Gastroesophageal sphincter (tissue), 4 donors: ENCODE measurements at regions not wholly inside any gene's neighbourhood (a gene's known extent, or its start where the extent isn't known, plus 50 kb on each side); places are given as distances from the start of the nearest gene placed in this dataset.

Experiments used
- ATAC-seq: fragments of 150-250 bp; one replicate; pipeline ENCODE4 v1.9.1; 2016; ENCODE audit warnings: mild to moderate bottlenecking, moderate library complexity
- H3K27ac ChIP-seq, 4 donors: fragments of 200-600 bp; sonication (generic) in 3 of 4; 1 replicate in 3 of 4; 2 replicates in 1 of 4; pipeline ENCODE4 v1.5.1; 2016 to 2019
- H3K27me3 ChIP-seq: fragments of 200-600 bp; sonication (generic); one replicate; pipeline ENCODE4 v1.5.1; 2019
- H3K36me3 ChIP-seq, 2 donors: fragments of 200-600 bp; sonication (generic); one replicate each; pipeline ENCODE4 v1.5.1; 2019; ENCODE audit warnings: control low read depth in 1 of 2
- H3K4me1 ChIP-seq, 3 donors: fragments of 200-600 bp; sonication (generic); 1 replicate in 2 of 3; 2 replicates in 1 of 3; pipeline ENCODE4 v1.5.1; 2016 to 2019; ENCODE audit warnings: control low read depth in 2 of 3
- H3K4me3 ChIP-seq, 2 donors: fragments of 200-600 bp; sonication (generic); one replicate each; pipeline ENCODE4 v1.5.1; 2019; ENCODE audit warnings: mild to moderate bottlenecking in 1 of 2, moderate library complexity in 1 of 2
- H3K9me3 ChIP-seq, 3 donors: fragments of 200-600 bp; sonication (generic); one replicate each; pipeline ENCODE4 v1.5.1; 2017 to 2019; ENCODE audit warnings: control low read depth in 2 of 3
- EP300 ChIP-seq: sonication (generic); formaldehyde crosslinking; IDR thresholded peaks from one replicate; pipeline ENCODE4 v1.6.1; 2017; ENCODE audit warnings: antibody characterized with exemption, mild to moderate bottlenecking
- POLR2A ChIP-seq, 2 donors: fragments of 450-650 bp; IDR thresholded peaks; one replicate each; pipeline ENCODE4 v1.6.1; 2017; ENCODE audit warnings: antibody characterized with exemption in 2 of 2, mild to moderate bottlenecking in 2 of 2, moderate library complexity in 1 of 2
- POLR2AphosphoS5 ChIP-seq: sonication (generic); formaldehyde crosslinking; IDR thresholded peaks from one replicate; pipeline ENCODE4 v1.6.1; 2017; ENCODE audit warnings: antibody characterized with exemption
- WGBS, 2 donors: methylation state at CpG; one replicate each; pipeline ENCODE4 v1.1.5; 2018; ENCODE audit warnings: low coverage in 1 of 2; 5-methylcytosine and 5-hydroxymethylcytosine counted together
- TF ChIP-seq, protein P1 (sequence below), 4 experiments: fragments of 200-600 bp in 2 of 4; fragments of 450-650 bp in 2 of 4; sonication (generic) in 1 of 4; IDR thresholded peaks; one replicate each; pipeline ENCODE4 v1.5.1; 2017 to 2019; ENCODE audit warnings: antibody characterized with exemption in 4 of 4, mild to moderate bottlenecking in 2 of 4, moderate library complexity in 2 of 4

DNA sequence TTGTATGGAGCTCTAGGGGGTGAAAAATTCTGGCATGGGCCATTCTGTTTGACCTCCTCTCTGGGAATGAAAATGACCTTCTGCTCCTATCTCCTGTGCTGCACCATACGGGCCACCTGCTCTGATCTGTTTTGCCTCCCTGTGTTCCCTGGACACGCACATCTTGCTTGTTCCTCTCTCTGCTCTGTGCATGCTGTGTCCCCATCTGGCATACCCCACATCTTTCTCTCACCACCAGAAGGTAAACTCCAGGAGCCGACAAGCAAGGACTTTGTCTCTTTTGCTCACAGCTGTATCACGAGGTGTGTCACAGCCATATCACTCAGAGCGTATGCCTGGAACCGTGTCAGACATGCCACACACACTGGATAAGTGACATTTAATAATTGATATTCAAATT, 208.4 kb upstream of the DTNBP1 start:
- 89 to 90% methylated on average over 2 to 6 of the region's 6 CpGs for WGBS, 2 donors
- H3K4me1 ChIP-seq, result no peaks in the 10 kb centered on the region
- no peaks in the 10 kb centered on the region for H3K36me3 ChIP-seq
- H3K9me3 ChIP-seq, result no peaks in the 10 kb centered on the region
- no peaks in the 10 kb centered on the region for H3K27me3 ChIP-seq
- no peak for TF ChIP-seq EP300
- TF ChIP-seq POLR2A (IDR thresholded peaks at IDR 0.05), result no peak
- TF ChIP-seq POLR2AphosphoS5, result no peak
- TF ChIP-seq, protein P1, sequence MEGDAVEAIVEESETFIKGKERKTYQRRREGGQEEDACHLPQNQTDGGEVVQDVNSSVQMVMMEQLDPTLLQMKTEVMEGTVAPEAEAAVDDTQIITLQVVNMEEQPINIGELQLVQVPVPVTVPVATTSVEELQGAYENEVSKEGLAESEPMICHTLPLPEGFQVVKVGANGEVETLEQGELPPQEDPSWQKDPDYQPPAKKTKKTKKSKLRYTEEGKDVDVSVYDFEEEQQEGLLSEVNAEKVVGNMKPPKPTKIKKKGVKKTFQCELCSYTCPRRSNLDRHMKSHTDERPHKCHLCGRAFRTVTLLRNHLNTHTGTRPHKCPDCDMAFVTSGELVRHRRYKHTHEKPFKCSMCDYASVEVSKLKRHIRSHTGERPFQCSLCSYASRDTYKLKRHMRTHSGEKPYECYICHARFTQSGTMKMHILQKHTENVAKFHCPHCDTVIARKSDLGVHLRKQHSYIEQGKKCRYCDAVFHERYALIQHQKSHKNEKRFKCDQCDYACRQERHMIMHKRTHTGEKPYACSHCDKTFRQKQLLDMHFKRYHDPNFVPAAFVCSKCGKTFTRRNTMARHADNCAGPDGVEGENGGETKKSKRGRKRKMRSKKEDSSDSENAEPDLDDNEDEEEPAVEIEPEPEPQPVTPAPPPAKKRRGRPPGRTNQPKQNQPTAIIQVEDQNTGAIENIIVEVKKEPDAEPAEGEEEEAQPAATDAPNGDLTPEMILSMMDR (IDR thresholded peaks at IDR 0.05), result no peak
- no peak overlapping the region for H3K27ac ChIP-seq
- no peak overlapping the region for H3K4me3 ChIP-seq
- ATAC-seq, result no peak

DNA sequence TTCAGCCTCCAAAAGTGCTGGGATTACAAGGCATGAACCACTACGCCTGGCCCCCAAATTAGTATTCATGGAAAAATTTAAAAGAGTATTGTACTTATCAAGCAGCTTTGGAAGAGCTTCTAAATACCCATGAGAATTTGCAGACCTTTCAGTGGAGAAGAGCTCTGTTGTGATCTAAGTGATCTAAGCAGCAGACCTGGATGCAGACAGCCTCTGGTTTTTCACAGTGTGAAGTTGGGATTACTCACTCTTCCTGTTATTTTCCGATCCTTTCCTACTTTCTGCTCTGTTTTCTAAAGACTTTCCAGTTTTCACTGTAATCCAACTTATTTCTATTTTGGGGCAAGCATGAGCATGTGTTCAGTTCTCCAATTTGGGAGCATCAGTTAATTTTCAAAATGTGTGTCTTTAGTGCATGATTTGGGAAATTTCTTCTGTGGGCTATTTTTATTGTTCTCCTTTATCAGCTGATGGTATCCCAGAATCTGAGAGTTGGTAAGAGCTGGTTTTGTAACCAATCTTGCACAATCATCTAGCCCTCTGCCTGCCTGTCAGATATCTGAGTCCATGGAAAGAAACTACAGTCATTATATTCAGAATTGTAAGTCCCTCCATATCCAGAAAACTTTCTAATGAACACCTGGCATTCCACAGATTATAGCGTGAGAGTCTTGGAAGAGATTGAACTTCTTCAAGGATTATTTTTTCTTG, 207.7 kb upstream of the DTNBP1 start:
- Histone ChIP-seq H3K36me3 (no peaks in the 10 kb centered on the region), H3K9me3 (no peaks in the 10 kb centered on the region), H3K27ac (peak overlapping the region in 2 of 4 donors; percentile 14 to 27), H3K4me1 (no peaks in the 10 kb centered on the region), H3K27me3 (no peaks in the 10 kb centered on the region), H3K4me3 (no peak overlapping the region)
- WGBS, 2 donors, result 58 to 84% methylated on average over 2 to 3 of the region's 3 CpGs
- TF ChIP-seq POLR2AphosphoS5, result no peak
- TF ChIP-seq, protein P1 (IDR thresholded peaks at IDR 0.05), result no peak
- TF ChIP-seq EP300, result no peak
- no peak for TF ChIP-seq POLR2A (IDR thresholded peaks at IDR 0.05)
- ATAC-seq, result peak; percentile 53

DNA sequence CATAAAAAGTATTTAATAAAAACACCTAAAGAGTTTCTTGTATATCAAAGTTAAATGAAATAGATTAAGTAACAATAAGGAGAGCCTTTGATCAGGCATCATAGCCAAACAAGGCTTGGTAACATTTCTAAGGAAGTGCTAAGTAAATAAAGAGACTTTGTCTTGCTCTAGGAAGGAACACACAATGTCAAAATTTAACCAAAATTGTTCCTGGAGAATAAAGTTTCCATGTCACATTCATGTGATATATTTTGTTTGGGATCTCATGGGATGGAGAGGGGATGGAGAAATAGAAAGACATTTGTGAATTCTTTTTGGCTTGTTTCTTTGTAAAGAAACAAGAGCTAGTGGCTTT, 201.9 kb upstream of the DTNBP1 start:
- no peak for ATAC-seq
- Histone ChIP-seq H3K27ac (no peak overlapping the region), H3K9me3 (no peaks in the 10 kb centered on the region), H3K4me1 (no peaks in the 10 kb centered on the region), H3K27me3 (no peaks in the 10 kb centered on the region), H3K4me3 (no peak overlapping the region), H3K36me3 (no peaks in the 10 kb centered on the region)
- TF ChIP-seq POLR2AphosphoS5 (no peak), POLR2A (IDR thresholded peaks at IDR 0.05) (no peak), EP300 (no peak)
- TF ChIP-seq, protein P1 (IDR thresholded peaks at IDR 0.05), result no peak

DNA sequence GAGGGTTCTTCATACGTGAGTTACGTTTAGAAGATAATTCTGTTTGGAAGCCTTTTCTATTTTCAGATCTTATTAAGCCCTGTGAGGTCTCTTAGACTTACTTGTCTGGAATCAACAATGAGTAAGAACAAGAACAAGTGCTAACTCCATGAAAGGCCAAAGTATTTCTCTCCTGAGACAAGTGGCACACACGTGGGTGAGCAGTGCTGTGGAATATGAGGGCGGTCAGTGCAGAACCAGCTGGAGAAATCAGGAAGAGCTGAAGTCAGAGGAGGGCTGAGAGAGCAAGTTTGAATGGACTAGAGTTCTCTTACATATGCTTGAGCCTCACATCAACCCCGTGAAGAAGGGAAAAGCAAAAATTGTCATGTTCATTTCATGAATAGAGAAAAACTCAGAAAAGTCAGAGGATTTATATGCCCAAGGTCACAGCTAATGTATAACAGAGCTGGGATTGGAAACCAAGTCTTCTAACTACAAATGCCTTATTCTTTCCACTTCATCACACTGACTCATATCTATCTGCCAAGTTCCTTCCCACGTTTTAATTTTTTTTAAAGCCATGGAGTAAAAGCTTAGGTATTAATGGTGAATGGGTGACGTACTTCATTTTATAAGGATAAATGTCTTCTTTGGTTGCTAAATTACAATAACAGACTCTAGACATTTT, 201.3 kb upstream of the DTNBP1 start:
- no peak overlapping the region for H3K4me3 ChIP-seq
- H3K36me3 ChIP-seq, result no peaks in the 10 kb centered on the region
- no peaks in the 10 kb centered on the region for H3K9me3 ChIP-seq
- no peaks in the 10 kb centered on the region for H3K27me3 ChIP-seq
- no peak overlapping the region for H3K27ac ChIP-seq
- no peak for ATAC-seq
- H3K4me1 ChIP-seq, result no peaks in the 10 kb centered on the region
- 42 to 52% methylated on average over 7 of the region's 7 CpGs for WGBS, 2 donors
- TF ChIP-seq, protein P1 (IDR thresholded peaks at IDR 0.05), result no peak
- no peak for TF ChIP-seq EP300
- TF ChIP-seq POLR2AphosphoS5, result no peak
- no peak for TF ChIP-seq POLR2A (IDR thresholded peaks at IDR 0.05)

DNA sequence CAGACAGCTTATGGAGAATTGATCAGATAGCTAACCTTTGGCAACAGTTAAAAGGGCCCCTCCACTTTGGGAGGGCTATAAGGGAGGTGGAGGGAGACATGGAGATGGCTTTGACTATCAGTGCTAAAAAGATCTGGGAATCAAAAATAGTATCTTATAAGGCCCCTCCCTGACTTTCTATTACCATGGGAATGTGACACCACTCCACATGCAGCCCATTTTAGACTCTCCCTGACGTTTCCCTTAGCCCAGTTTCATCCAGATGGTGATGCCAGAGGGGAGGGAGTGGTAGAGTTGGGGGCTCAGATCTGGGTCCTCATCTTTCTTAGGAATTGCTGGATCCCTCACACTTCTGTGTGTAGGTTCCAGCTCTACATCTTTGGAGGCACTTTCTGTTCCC, 200.0 kb upstream of the DTNBP1 start:
- H3K36me3 ChIP-seq, result no peaks in the 10 kb centered on the region
- no peak overlapping the region for H3K4me3 ChIP-seq
- H3K27ac ChIP-seq, result no peak overlapping the region
- TF ChIP-seq, protein P1 (IDR thresholded peaks at IDR 0.05), result no peak
- TF ChIP-seq POLR2A (IDR thresholded peaks at IDR 0.05) (no peak), POLR2AphosphoS5 (no peak), EP300 (no peak)
- no peak for ATAC-seq
- no peaks in the 10 kb centered on the region for H3K9me3 ChIP-seq
- H3K27me3 ChIP-seq, result no peaks in the 10 kb centered on the region
- H3K4me1 ChIP-seq, result no peaks in the 10 kb centered on the region
- 80 to 100% methylated on average over 1 of the region's 1 CpG for WGBS, 2 donors
